ENCODE measurements at regions not wholly inside any gene's neighbourhood (a gene's known extent, or its start where the extent isn't known, plus 50 kb on each side); places are given as distances from the start of the nearest gene placed in this dataset.

DNA sequence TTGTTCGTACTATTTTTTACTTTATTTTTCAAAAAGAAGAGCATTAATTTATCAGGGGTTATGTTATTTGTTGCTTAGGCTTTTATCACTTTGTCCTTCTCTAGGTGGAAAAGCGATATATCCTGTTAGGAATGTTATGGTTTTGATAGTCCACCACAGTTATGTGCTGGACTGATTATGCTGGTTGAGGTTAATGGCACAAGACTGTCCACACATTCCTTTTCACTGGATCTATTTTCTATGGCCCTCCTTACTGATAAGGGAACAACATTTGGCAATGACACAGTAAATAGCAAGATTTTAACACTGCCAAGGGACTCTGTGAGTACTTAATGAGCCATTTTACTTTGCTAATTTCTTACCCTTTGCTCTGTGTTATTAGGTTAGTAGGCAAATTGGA lies 1212.3 kb downstream of the NXPH1 start:
- H3K36me3 ChIP-seq = no peaks in the 10 kb centered on the region
- no peak overlapping the region for H3K27ac ChIP-seq
- H3K27me3 ChIP-seq = no peaks in the 10 kb centered on the region
- H3K4me1 ChIP-seq = no peaks in the 10 kb centered on the region
- no peak overlapping the region for H3K4me3 ChIP-seq
- no peak for TF ChIP-seq CTCF (IDR thresholded peaks at IDR 0.05)
- TF ChIP-seq POLR2A (IDR thresholded peaks at IDR 0.05) = no peak
- TF ChIP-seq EP300 (IDR thresholded peaks at IDR 0.05) = no peak
- no peak for TF ChIP-seq POLR2AphosphoS5 (IDR thresholded peaks at IDR 0.05)
- H3K9me3 ChIP-seq = no peaks in the 10 kb centered on the region
- 77 to 87% methylated on average over 2 of the region's 2 CpGs for WGBS, 2 donors
- DNase-seq (no peak), ATAC-seq (ENCODE audit: low FRiP score in 2 of 2) (no peak)

DNA sequence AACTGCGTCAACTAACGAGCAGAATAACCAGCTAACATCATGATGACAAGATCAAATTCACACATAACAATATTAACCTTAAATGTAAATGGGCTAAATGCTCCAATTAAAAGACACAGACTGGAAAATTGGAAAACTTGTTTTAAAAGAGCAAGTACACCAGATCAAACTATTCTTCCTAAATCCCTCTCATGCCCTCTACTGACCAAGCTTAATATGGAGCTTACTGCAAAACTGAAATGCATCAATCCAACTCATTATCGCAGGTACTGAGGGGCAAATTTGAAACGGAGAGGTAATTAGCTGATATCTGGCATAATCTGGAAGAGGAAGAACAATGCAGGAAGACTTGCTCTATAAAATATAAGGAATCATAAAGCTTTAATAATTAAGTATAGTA lies 1223.8 kb downstream of the NXPH1 start:
- Histone ChIP-seq H3K9me3 (no peaks in the 10 kb centered on the region), H3K4me1 (no peaks in the 10 kb centered on the region), H3K36me3 (no peaks in the 10 kb centered on the region), H3K27ac (no peak overlapping the region), H3K4me3 (no peak overlapping the region), H3K27me3 (no peaks in the 10 kb centered on the region)
- TF ChIP-seq EP300 (IDR thresholded peaks at IDR 0.05) (no peak), POLR2A (IDR thresholded peaks at IDR 0.05) (no peak), POLR2AphosphoS5 (IDR thresholded peaks at IDR 0.05) (no peak), CTCF (IDR thresholded peaks at IDR 0.05) (no peak)
- ATAC-seq (ENCODE audit: low FRiP score in 2 of 2) = no peak
- 87 to 96% methylated on average over 4 of the region's 4 CpGs for WGBS, 2 donors
- DNase-seq = no peak

GRCh38 chr7:9671979-9672917 lies 1238.8 kb downstream of the NXPH1 start:
- ATAC-seq (ENCODE audit: low FRiP score in 2 of 2) (no peak), DNase-seq (no peak)
- WGBS, 2 donors = 65 to 69% methylated on average over 7 of the region's 7 CpGs
- no peaks in the 10 kb centered on the region for H3K27me3 ChIP-seq
- no peaks in the 10 kb centered on the region for H3K36me3 ChIP-seq
- H3K4me3 ChIP-seq = no peak overlapping the region
- no peaks in the 10 kb centered on the region for H3K4me1 ChIP-seq
- TF ChIP-seq POLR2A (IDR thresholded peaks at IDR 0.05) = no peak
- no peak for TF ChIP-seq CTCF (IDR thresholded peaks at IDR 0.05)
- TF ChIP-seq POLR2AphosphoS5 (IDR thresholded peaks at IDR 0.05) = no peak
- TF ChIP-seq EP300 (IDR thresholded peaks at IDR 0.05) = no peak
- no peak overlapping the region for H3K27ac ChIP-seq
- H3K9me3 ChIP-seq = no peaks in the 10 kb centered on the region

- TF ChIP-seq CTCF (IDR thresholded peaks at IDR 0.05) = no peak
- TF ChIP-seq POLR2AphosphoS5 (IDR thresholded peaks at IDR 0.05) = no peak
- TF ChIP-seq EP300 (IDR thresholded peaks at IDR 0.05) = no peak
Observed at GRCh38 chr7:9680713-9681112, 1247.3 kb downstream of the NXPH1 start.

GRCh38 chr7:9681284-9681683 lies 1247.9 kb downstream of the NXPH1 start:
- 83 to 91% methylated on average over 4 of the region's 4 CpGs for WGBS, 2 donors
- DNase-seq (no peak), ATAC-seq (ENCODE audit: low FRiP score in 2 of 2) (no peak)
- Histone ChIP-seq H3K27ac (no peak overlapping the region), H3K4me3 (no peak overlapping the region), H3K36me3 (no peaks in the 10 kb centered on the region), H3K4me1 (no peaks in the 10 kb centered on the region), H3K9me3 (no peaks in the 10 kb centered on the region), H3K27me3 (no peaks in the 10 kb centered on the region)
- TF ChIP-seq POLR2AphosphoS5 (IDR thresholded peaks at IDR 0.05) (no peak), CTCF (IDR thresholded peaks at IDR 0.05) (no peak), POLR2A (IDR thresholded peaks at IDR 0.05) (no peak), EP300 (IDR thresholded peaks at IDR 0.05) (no peak)

More at GRCh38 chr7:9680713-9681112, 1247.3 kb downstream of the NXPH1 start:
- DNase-seq (no peak), ATAC-seq (ENCODE audit: low FRiP score in 2 of 2) (no peak)
- WGBS, 2 donors = 91 to 93% methylated on average over 2 of the region's 2 CpGs
- Histone ChIP-seq H3K4me1 (no peaks in the 10 kb centered on the region), H3K4me3 (no peak overlapping the region), H3K27ac (no peak overlapping the region), H3K27me3 (no peaks in the 10 kb centered on the region), H3K36me3 (no peaks in the 10 kb centered on the region), H3K9me3 (no peaks in the 10 kb centered on the region)

Data from upper lobe of left lung (tissue), 6 donors.